IPS DF 6.9 (cell line): ENCODE measurements at regions not wholly inside any gene's neighbourhood (a gene's known extent, or its start where the extent isn't known, plus 50 kb on each side); places are given as distances from the start of the nearest gene placed in this dataset.

Source experiments
- DNase-seq: peaks from one replicate; pipeline ENCODE4 v3.0.0-alpha.2; 2013; ENCODE audit warnings: low read depth, low spot score
- H3K27ac ChIP-seq: one replicate; pipeline ENCODE4 v1.5.1; 2013; ENCODE audit warnings: low read length, control low read depth
- H3K27me3 ChIP-seq: 2 replicates; pipeline ENCODE4 v1.6.1; 2013; ENCODE audit warnings: mild to moderate bottlenecking, low read length; ENCODE audit not compliant: control insufficient read depth, insufficient read depth
- H3K36me3 ChIP-seq: 2 replicates; pipeline ENCODE4 v1.6.1; 2013; ENCODE audit warnings: low read length; ENCODE audit not compliant: control insufficient read depth, insufficient read depth
- H3K4me1 ChIP-seq: 2 replicates; pipeline ENCODE4 v1.6.1; 2013; ENCODE audit warnings: low read length; ENCODE audit not compliant: control insufficient read depth, insufficient read depth
- H3K4me3 ChIP-seq: 2 replicates; pipeline ENCODE4 v1.5.1; 2013; ENCODE audit warnings: mild to moderate bottlenecking, low read length
- H3K9me3 ChIP-seq: 2 replicates; pipeline ENCODE4 v1.6.1; 2013; ENCODE audit warnings: low read length, inconsistent platforms; ENCODE audit not compliant: control insufficient read depth, insufficient read depth
- whole genome bisulfite sequencing: extraction: QIAGEN DNeasy Blood & Tissue Kit; methylation state at CpG from one replicate; pipeline ENCODE4 v1.1.7; 2013; ENCODE audit warnings: mixed read lengths, missing lambda C conversion rate; ENCODE audit not compliant: insufficient read length, insufficient coverage; 5-methylcytosine and 5-hydroxymethylcytosine counted together

GRCh38 chr3:178476886-178477285 lies 59.4 kb upstream of the KCNMB2 start:
- DNase-seq: no peak
- no CpG with 5 or more reads among the region's 2 CpGs for WGBS
- peaks cover 3% of the 10 kb centered on the region for H3K4me1 ChIP-seq

GRCh38 chr3:178479446-178479845 lies 56.8 kb upstream of the KCNMB2 start:
- Histone ChIP-seq H3K4me1 (peaks cover 3% of the 10 kb centered on the region), H3K4me3 (no peak overlapping the region), H3K27ac (no peak overlapping the region), H3K27me3 (no peaks in the 10 kb centered on the region), H3K36me3 (no peaks in the 10 kb centered on the region), H3K9me3 (no peaks in the 10 kb centered on the region)
- DNase-seq: no peak
- no CpG with 5 or more reads among the region's 1 CpG for WGBS

More at GRCh38 chr3:178476886-178477285, 59.4 kb upstream of the KCNMB2 start:
- Histone ChIP-seq H3K36me3 (no peaks in the 10 kb centered on the region), H3K9me3 (no peaks in the 10 kb centered on the region), H3K27ac (no peak overlapping the region), H3K27me3 (no peaks in the 10 kb centered on the region), H3K4me3 (no peak overlapping the region)

DNA sequence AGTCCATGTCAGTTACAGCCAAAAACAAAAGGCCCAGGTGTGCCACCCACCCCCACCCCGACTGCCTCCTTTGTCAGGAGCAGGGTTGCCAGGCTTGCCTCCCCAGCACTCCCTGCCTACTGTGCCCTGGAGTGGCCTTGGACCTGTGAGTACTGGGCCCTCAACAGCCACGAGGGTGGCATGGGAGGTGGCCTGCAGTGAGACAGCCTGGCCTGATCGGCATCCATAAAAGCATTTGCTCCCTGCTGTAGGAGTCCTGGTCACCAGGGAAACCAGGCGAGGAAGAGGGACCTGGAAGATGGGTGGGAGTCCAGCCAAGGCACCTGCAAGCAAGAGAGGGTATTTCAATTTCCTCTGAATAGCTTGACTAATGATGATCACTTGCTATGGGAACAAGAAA lies 56.4 kb upstream of the KCNMB2 start:
- no CpG with 5 or more reads among the region's 4 CpGs for WGBS
- H3K4me3 ChIP-seq: no peak overlapping the region
- H3K36me3 ChIP-seq: no peaks in the 10 kb centered on the region
- no peak for DNase-seq
- no peak overlapping the region for H3K27ac ChIP-seq
- H3K27me3 ChIP-seq: no peaks in the 10 kb centered on the region
- no peaks in the 10 kb centered on the region for H3K9me3 ChIP-seq
- H3K4me1 ChIP-seq: peaks cover 3% of the 10 kb centered on the region

GRCh38 chr3:178480274-178480673 lies 56.0 kb upstream of the KCNMB2 start:
- H3K4me3 ChIP-seq: no peak overlapping the region
- WGBS: no CpG with 5 or more reads among the region's 5 CpGs
- no peak overlapping the region for H3K27ac ChIP-seq
- H3K4me1 ChIP-seq: peaks cover 3% of the 10 kb centered on the region
- H3K27me3 ChIP-seq: no peaks in the 10 kb centered on the region
- H3K9me3 ChIP-seq: no peaks in the 10 kb centered on the region
- H3K36me3 ChIP-seq: no peaks in the 10 kb centered on the region
- DNase-seq: no peak

DNA sequence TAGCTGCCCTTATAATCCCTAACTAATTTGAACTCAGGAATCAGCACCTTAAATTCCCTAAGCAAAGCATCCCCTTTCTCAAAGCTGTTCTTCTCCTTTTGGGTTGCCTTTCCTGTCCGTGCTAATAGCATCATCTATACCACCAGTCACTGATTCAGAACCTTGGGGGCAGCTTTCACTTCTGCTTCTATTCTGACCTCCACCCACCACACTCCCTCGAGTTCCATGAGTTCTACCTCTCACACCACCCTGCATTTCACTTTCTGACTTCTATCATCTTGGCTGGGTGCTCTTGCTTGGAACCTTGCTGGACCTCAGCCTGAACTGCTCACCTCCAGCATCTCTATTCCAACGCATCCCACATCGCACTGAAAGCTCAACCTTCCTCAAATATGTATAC lies 55.4 kb upstream of the KCNMB2 start:
- Histone ChIP-seq H3K36me3 (no peaks in the 10 kb centered on the region), H3K27me3 (no peaks in the 10 kb centered on the region), H3K4me1 (peaks cover 3% of the 10 kb centered on the region), H3K9me3 (no peaks in the 10 kb centered on the region), H3K27ac (no peak overlapping the region), H3K4me3 (no peak overlapping the region)
- WGBS: no CpG with 5 or more reads among the region's 4 CpGs
- no peak for DNase-seq

GRCh38 chr3:178482981-178483380 lies 53.3 kb upstream of the KCNMB2 start:
- H3K27ac ChIP-seq: no peak overlapping the region
- no peak overlapping the region for H3K4me3 ChIP-seq
- no peaks in the 10 kb centered on the region for H3K9me3 ChIP-seq
- H3K36me3 ChIP-seq: no peaks in the 10 kb centered on the region
- no peaks in the 10 kb centered on the region for H3K27me3 ChIP-seq
- DNase-seq: no peak
- WGBS: no CpG with 5 or more reads among the region's 3 CpGs
- peaks cover 3% of the 10 kb centered on the region for H3K4me1 ChIP-seq

DNA sequence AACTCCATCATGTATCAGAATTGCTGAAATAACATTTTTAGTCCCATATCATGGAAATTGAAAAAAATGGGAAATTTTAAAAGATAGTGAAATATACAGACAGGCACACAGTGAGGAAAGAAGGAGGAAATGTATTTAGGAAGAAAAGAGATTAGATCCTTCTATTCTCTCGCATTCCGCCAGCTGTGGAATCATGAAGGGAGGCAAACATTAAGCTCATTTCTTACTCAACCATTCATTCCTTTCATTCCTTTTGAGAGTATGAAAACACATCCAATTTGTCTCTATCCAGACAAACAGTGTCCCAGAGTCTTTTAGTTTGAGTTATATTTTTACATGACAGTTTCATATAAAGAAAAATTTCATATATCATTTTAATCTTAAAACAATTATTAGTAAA lies 52.5 kb upstream of the KCNMB2 start:
- no peak for DNase-seq
- Histone ChIP-seq H3K36me3 (no peaks in the 10 kb centered on the region), H3K4me3 (no peak overlapping the region), H3K4me1 (peaks cover 3% of the 10 kb centered on the region), H3K27ac (no peak overlapping the region), H3K27me3 (no peaks in the 10 kb centered on the region), H3K9me3 (no peaks in the 10 kb centered on the region)
- WGBS: no CpG with 5 or more reads among the region's 2 CpGs

DNA sequence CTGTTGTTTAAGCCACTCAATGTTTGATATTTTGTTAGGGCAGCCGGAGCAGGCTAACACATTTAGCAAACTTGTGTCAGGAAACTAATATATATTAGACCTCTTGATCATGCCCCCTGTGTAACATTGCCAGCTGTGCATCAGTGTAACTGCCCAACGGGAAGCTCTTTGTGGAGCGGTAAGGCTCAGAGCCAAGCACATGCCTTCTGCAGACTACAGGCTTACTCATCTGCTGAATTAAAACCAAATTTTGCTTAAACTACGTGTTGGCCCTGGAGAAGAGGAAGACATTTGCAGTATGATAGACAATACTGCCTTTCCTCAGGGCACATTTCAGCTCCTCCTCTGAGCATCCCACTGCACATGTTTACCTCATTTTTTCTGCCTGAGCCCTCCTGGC lies 50.5 kb upstream of the KCNMB2 start:
- no peak for DNase-seq
- Histone ChIP-seq H3K9me3 (no peaks in the 10 kb centered on the region), H3K27ac (no peak overlapping the region), H3K4me1 (no peaks in the 10 kb centered on the region), H3K36me3 (no peaks in the 10 kb centered on the region), H3K4me3 (no peak overlapping the region), H3K27me3 (no peaks in the 10 kb centered on the region)
- WGBS: no CpG with 5 or more reads among the region's 4 CpGs
